GM04504 (cell line): ENCODE measurements at regions not wholly inside any gene's neighbourhood (a gene's known extent, or its start where the extent isn't known, plus 50 kb on each side); places are given as distances from the start of the nearest gene placed in this dataset.
"Not testable (repeated sequence)": the region's sequence is repeated elsewhere in the genome, so short reads cannot be mapped to it uniquely, and the experiment has no call there.

ENCODE experiments used
- DNase-seq: peaks from one replicate; pipeline ENCODE4 v3.0.0-alpha.2; 2012; ENCODE audit warnings: low read depth

DNA sequence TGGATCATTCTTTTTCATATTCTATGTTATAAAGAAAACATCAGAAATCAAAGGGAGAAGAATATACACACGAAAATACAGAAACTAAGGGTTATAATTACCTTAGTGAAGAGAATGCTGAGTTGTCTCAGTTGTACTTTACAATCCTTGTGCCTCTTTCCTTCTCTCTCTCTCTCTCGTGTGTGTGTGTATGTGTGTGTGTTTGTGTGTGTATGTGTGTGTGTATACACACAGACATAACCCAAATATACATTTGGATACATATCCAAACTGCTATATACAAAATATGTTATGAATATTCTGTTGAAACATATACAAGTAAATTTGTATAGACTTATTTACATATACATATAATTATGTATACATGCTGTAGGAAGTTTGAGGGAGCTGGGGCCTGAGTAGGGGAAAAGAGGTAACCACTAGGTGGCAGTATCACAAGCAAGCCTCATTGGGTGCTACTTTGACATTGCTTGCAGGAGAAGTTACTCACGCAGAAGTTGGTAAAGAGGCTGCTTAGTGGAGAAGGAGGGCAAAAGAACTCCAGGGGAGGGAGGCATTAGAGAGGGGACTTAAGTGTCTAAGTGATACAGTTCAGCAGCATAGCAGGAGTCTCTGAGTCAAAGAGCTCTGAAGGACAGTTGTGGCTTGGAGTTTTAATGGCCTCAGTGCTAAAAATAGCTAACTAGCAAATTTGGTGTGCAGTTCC, 465.1 kb upstream of the PCDH20 start:
- DNase-seq, result no peak

DNA sequence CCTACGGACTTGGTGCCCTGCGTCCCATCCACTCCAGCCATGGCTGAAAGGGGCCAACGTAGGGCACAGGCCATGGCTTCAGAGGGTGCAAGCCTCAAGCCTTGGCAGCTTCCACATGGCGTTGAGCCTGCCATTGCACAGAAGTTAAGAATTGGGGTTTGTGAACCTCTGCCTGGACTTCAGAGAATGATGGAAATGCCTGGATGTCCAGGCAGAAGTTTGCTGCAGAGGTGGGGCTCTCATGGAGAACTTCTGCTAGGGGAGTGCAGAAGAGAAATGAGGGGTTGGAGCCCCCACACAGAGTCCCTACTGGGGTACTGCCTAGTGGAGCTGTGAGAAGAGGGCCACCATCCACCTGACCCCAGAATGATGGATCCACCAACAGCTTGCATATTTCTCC, 462.9 kb upstream of the PCDH20 start:
- DNase-seq, result not testable (repeated sequence)

DNA sequence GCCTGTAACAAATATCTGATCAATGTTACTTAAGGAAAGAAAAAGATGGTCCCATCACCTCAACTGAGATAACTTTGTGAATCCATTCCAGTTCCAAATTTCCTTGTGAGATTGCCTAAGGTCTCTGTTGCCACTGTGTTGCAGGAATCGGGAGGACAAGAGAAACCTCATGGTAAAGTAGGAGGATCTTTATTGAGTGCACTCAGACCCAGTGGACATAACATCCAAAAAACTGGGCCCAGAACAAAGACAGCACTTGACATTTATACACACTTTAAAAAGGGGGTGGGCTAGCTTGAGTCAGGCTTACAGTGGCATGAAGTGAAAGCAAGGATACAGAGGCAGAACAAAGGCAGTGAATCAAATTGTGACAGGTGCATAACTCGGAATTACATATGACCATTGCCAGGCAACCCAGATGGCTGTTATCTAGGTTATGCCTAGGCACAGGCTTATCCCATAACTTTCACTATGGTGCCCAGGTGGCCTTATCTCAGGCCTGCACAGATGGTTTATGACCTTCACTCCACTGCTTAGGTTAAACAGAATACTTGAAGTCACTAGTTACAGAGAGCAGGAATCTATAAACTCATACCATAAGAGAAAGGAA, 459.4 kb upstream of the PCDH20 start:
- DNase-seq, result no peak

DNA sequence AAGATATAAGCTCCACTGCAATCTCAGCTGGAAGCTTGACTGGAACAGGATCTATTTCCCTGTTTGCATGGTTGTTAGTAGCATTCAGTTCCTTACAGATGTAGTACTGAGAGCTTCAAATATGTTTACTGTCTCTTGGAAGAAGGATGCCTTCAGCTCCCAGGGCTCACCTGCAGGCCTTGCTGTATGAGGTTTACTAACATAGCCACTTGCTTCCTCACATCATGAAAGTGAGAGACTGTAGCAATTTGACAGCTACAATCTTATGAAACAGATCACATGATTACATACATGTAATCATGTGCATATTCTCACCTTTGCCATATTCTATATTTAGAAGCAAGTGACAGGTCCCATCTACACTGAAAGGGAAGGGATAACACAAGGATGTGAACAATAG, 458.1 kb upstream of the PCDH20 start:
- DNase-seq, result no peak

DNA sequence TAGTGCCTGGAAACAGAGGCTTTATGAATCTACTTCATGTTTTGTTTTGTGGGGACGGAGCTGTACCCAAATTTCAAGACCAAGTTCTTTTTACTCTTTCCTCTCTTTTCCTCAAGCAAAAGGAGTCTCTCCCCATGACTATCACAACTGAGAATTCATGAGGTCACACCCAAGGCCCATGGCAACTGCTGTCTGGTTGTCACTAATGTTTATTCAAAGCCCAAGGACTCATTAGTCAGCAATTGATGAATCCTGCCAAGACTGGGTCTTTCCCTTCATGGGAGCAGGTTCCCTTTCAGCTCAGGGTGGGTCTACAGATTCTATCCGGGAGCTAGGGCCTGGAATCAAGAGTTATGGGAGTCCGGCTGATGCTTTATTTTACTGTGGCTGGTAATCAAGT, 441.5 kb upstream of the PCDH20 start:
- no peak for DNase-seq

DNA sequence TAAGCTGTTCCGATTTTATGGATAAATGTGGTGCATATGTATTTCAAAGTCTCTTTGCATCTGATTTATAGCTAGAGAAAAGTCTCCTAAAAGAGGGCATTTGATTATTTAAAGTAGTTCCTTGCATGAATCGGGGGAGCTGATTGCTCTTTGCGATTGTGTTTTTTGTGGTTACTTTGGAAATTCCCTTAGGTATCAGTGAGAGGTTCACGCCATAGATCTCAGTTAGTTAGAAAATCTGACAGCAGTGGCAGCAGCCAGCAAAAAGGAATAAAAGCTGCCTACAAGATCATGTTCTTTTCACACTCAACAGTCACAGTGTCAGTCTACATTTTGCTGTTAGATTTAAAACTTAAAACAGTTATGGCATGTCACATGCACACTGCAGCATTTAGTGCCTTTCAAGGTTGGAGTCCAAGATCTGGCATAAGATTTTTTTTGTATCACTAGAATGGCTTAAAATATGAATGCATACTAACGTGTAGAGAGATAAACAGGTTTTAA, 436.5 kb upstream of the PCDH20 start:
- DNase-seq, result no peak

DNA sequence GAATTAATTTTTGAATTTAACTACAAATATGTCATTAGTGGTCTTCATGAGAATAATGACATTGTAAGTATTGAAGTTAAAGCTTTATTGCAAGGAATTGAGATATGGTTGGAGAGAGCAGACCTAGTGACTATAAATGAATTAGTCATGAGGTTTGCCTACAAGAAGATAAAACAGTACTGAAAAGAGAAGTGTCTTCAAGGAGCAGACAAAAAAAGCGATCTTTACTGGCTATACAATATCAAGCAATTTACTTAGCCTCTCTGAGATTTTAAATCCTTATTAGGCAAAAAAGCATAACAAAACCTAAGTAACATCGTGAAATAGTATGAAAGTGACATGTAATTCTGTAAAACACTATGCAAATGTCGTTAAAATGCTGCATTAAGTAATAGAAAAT, 435.1 kb upstream of the PCDH20 start:
- no peak for DNase-seq

DNA sequence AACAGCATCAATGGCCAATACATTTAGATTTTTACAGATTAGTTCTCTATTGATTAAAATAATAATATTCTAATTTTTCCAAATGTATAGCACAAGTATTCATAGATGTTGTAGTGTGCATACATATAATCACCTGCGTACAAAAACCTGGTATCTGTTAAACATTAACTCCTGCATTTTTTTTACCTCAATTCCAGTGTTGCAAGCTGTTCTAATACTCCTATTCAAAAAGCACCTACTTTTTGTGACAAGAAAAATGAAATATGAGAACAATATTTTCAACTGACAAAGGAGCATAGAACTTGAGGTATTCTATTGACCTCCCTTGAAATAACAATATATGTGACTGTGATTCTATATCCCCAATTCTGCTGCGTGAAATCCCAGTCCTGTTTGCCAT, 422.9 kb upstream of the PCDH20 start:
- DNase-seq, result no peak

DNA sequence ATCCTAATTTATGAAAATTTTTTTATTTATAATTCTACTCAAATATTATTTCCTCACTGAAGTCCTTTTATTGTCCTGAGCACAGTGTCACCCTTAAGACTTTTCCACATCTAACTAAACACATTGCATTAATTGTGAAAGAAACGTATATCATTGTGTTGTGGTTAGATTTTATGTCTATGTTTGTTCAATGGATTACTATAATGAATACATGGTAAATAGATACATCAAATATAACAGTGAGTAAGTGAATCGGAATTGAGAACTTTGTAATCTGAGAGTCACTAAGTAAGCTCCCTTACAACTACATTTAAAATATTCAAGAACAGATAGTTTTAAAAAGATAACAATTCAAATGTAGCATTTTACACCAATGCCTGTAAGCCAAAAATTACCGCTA, 417.6 kb upstream of the PCDH20 start:
- DNase-seq, result no peak

DNA sequence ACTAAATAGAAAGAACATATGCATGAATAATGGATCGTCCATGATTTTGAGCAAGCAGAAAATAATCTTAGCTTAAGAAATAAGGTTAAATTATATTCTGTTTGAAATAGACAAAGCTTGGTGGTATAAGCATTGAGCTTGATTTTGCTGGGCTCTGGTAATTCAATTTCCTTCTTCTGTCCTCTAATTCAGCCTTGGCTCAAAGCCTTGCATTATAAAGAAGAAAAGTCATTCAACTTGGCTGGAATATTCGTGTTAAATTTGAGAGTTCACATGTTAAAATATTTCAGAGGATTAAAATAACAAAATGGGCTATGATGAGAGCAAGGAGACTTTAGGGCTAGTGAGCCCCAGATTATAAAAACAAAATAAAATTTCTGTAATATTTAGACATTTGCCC, 415.4 kb upstream of the PCDH20 start:
- DNase-seq, result no peak

DNA sequence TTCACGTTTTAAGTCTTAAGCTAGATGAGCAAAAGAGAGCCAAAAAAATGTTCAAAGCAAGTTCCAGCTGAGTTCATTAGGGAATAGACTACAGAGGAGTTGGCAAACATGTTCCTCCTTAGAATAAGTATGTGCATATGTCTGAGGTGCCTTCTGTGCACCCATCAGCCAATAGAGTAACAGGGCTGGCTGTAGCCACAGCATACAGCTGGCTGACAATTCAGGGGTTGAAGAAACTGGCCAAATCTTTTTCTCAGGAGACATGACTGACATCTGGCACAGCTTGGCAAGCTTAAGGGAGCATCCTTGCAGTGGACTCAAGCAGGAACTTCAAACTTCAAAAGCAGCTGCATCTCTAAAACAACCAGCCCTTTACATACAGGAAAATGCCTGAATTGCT, 414.8 kb upstream of the PCDH20 start:
- no peak for DNase-seq

DNA sequence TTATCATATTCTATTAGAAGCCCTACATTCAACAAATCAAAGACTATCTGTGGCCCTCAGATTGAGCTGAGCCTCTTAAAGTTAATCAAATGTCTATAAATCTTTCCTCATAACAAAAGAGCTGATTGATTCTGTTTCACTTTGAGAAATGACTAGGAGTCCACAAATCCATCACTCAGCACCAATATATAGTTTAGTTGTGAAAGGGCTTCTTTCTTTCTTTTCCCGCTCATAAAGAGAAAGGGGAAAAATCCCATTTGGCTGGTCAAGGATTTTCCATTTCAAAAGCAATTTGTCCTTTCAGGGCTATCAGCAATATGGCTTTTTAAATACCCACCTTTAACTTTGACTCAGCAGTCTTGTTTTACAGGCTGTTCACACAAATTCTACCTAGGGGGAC, 408.5 kb upstream of the PCDH20 start:
- no peak for DNase-seq

DNA sequence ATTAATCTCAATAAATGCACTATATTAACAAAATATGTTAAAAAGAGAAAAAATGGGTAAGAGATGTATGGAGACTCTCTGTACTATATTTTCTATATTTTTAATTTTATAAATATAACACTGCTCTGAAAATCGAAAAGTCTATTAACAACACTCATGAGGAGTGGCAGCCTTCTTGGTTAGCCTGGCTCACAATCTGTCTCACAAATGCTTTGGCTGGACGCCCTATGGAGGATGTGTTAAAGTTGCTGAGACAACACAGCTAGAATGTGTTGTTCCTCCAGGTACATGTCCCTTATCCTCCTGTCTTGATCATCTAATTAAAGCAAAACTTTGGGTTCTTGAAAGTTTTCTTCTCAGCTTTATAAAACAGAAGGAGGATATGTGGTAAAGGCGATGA, 396.6 kb upstream of the PCDH20 start:
- DNase-seq, result no peak

DNA sequence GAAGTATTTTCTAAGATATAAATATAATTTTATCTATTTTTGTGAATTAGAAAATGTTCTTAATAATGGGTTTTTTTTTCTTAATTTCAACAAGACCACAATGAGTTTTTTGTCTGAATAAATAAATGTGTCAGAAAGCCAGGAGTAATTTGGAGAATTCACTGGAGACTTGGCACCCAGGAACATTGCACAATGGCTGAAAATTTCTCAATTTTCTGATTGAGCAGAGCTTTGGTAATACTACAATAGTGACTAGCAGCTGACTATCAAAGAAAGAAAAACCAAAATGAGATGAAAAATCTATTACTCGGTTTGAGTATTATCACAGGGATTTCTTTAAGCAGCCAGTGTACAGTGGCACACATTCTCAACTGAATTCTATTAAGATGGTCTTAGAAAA, 394.4 kb upstream of the PCDH20 start:
- DNase-seq, result no peak

DNA sequence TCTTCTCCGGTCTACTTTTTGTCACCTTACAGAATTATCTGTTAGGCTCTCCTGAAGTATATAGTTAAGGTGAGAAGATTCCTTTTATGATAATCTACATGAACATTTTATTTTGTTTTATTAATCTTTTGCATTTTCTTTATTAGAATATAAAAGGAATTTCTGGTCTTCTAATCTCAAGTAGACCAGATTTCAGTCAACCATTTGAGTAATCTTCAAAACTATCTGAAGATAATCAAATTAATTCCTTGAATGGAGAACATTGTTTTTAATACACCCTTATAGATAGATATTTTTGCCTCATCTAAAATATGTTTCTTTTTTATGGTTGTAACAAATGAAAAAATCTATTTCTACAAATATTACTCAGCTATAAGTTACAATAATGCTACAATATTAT, 381.7 kb upstream of the PCDH20 start:
- DNase-seq, result no peak

DNA sequence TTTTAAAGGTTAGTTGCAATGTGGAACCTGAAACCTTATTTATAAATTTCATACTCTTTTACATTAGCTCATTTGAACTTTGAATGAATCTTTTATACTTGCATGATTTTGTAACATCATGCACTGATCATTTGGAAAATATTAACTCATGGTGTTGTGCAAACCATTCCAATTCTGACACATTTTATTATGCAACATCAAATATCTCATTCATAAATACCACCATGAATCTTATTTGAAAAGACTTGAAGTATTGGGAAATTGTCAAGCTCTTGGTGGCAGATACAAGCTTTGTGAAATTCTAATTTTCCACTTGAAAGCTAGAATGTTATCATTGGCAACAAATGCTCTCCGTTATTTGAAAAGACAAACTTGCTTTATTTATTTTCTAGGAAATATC, 379.9 kb upstream of the PCDH20 start:
- DNase-seq, result no peak

DNA sequence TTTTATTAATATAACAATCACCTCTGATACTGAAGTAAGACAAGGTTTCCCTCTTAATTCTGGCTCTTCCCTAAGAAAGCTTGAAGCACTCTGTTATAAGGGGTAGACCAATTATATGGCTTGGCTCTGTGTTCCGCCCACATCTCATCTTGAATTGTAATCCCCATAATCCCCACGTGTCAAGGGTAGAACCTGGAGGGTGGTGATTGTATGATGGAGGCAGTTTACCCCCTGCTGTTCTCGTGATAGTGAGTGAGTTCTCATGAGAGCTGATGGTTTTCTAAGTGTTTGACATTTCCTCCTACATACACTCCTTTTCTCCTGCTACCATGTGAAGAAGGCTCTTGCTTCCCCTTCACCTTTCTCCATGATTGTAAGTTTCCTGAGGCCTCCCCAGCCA, 363.8 kb upstream of the PCDH20 start:
- DNase-seq, result no peak

DNA sequence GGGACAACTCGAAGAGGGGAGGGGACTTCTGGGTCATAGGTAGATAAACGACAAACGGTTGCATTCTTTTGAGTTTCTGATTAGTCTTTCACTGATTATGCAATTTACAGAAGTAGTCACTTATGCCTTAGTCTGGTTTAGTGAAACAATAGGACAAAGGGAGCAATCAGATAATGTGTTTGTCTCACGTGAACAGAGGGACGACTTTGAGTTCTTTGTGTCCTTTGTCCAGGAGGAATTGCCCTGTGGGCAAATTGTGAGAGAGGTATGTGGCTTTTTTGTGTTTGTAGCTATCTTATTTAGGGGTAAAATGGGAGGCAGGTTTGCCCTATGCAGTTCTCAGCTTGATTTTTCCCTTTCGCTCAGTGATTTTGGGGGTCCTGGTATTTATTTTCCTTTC, 362.9 kb upstream of the PCDH20 start:
- no peak for DNase-seq

DNA sequence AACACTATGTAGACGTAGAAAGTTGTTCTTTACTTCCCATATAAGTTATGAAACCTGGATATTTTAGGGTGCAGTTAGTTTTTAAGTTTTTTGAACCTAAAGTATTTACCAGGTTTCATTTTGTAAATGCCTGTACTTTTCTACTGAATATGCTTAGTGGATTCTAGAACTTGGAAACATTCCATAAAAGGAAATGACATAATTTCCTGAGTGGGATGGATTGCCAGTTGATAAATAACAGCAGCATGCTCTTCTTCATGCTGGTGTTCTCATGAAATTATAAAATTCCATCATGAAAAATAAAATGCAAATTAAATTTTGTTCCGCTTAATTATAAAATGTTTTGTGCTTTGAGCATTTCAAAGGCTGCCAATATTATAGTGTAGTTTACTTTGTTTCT, 362.2 kb upstream of the PCDH20 start:
- DNase-seq, result no peak

DNA sequence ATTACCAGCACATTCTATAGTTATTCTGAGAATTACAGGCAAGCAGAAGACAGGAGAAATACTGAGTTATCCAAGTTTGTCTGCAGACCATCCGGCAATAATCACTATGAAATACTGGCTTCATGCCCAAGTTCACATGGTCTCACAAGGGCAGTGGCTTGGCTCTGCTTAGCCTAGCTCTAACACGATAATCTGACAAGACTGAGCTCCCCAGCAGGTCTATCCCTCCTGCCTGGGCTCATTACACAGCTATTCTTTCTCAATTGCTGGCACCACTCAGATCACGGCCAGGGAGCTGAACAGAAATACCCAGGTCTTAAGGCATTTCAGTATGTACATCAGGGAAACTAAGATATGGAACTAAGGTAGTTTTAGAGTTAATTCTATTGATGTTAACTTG, 361.6 kb upstream of the PCDH20 start:
- no peak for DNase-seq

DNA sequence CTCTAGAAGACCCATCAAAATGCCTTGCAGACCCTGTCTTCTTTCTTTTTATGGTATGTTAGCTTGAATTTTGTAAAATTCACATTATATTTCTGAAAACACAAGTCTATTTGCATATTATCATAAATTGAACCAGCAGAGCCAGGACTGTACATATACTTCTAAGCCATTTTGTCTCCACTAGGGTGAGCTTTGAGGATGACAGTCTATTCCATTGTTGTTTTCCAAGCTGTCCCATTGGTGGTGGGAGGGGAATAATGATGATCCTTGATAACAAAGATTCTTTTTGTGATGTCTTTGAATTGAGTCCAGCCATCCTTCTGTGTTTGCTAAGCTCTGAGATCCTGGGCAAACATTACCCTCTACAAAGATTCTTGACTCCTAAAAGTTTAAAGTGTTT, 359.3 kb upstream of the PCDH20 start:
- no peak for DNase-seq

DNA sequence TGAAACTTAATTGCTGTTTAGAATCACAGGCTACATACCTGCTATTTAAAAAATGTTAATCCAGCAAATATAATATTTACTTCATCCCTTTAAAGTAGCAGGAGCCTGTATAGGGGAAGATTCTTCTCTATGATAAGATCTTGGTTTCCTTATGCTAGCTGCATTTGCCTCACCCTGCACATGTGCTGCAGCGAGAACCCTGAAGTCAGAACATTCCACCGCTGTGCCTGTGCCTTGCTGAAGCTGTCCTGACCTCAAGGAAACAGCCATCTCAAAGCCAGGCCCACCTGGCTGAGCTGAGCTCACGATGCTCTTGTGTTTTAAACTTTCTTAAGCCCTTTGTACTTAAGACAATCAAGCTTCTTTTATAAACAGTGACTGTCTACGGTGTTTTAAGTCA, 355.0 kb upstream of the PCDH20 start:
- no peak for DNase-seq

DNA sequence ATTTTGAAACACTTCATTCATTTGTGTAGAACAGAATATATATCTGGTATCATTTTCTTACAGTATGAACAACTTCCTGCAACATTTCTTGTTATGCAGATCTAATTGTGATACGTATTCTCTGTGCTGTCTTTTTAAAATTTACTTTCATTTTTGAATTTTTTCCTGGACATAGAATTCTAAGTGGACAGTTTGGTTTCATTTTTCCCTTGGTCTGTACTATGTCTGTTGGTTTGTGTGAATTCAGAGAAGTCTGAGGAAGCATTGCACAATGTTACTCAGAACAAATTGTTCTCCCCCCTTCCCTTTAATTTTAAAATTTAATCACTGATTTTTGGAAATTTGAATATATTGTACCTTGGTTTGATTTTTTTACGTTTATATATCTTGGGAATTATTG, 352.5 kb upstream of the PCDH20 start:
- DNase-seq, result no peak

DNA sequence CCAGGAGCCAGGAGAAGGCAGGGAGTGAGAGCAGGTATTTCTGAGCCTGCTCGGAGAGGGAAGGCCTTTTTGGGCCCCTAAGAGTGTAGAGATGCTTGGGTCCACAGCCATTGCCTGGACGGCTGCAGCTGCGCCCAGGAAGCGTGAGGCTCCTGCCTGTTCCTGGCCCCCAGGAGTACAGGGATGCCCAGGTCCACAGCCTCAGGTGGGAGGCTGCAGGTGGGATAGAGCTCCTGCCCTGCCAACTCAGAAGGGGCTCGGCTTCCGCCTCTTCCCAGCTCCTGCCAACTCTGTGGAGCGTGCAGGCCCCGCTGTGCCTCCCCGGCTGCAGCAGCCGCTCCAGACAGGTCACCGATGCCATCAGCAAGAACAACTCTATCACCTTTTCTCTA, 351.0 kb upstream of the PCDH20 start:
- no peak for DNase-seq
